Lower lobe of right lung (tissue), 2 donors: ENCODE measurements at regions not wholly inside any gene's neighbourhood (a gene's known extent, or its start where the extent isn't known, plus 50 kb on each side); places are given as distances from the start of the nearest gene placed in this dataset.

Source experiments
- ATAC-seq, 2 donors: fragments of 200-7000 bp; cut with Tn5 transposase; one replicate each; pipeline ENCODE4 v1.9.1; 2020 to 2022; ENCODE audit warnings: mild to moderate bottlenecking in 2 of 2, moderate library complexity in 2 of 2
- DNase-seq: peaks from one replicate; pipeline ENCODE4 v3.0.0-alpha.2; 2020
- H3K27ac ChIP-seq: fragments of 200-600 bp; one replicate; pipeline ENCODE4 v1.8.0; 2022
- H3K27me3 ChIP-seq: fragments of 200-600 bp; one replicate; pipeline ENCODE4 v1.8.0; 2022; ENCODE audit warnings: low read depth
- H3K36me3 ChIP-seq: fragments of 200-600 bp; one replicate; pipeline ENCODE4 v1.8.0; 2022; ENCODE audit warnings: mild to moderate bottlenecking
- H3K4me1 ChIP-seq: fragments of 200-600 bp; one replicate; pipeline ENCODE4 v1.8.0; 2022
- H3K4me3 ChIP-seq: fragments of 200-600 bp; one replicate; pipeline ENCODE4 v1.8.0; 2022; ENCODE audit warnings: mild to moderate bottlenecking
- H3K9me3 ChIP-seq: fragments of 200-600 bp; one replicate; pipeline ENCODE4 v1.8.0; 2022
- CTCF ChIP-seq: fragments of 200-600 bp; IDR thresholded peaks from one replicate; pipeline ENCODE4 v1.8.0; 2022; ENCODE audit warnings: antibody characterized with exemption, mild to moderate bottlenecking
- intact Hi-C: fragments of 100-400 bp; cut with DNase I; formaldehyde crosslinking; loops from one replicate; pipeline ENCODE4 v1.11.0; 2022
- donor health status: DM: no; HTN: yes; CAD: no; lungs with severe emphysema.

GRCh38 chr14:98957211-98958047 is 314.6 kb downstream of the BCL11B start:
- no peaks in the 10 kb centered on the region for H3K36me3 ChIP-seq
- H3K4me3 ChIP-seq, result no peak overlapping the region
- intact Hi-C loops, result no loop called here
- H3K4me1 ChIP-seq, result peaks cover 13% of the 10 kb centered on the region
- no peak overlapping the region for H3K27ac ChIP-seq
- no peaks in the 10 kb centered on the region for H3K9me3 ChIP-seq
- no peak for DNase-seq
- peak; percentile 74 to 79 for ATAC-seq
- H3K27me3 ChIP-seq, result peaks cover 9% of the 10 kb centered on the region
- no peak for TF ChIP-seq CTCF

GRCh38 chr14:98958048-98958631 is 313.9 kb downstream of the BCL11B start:
- Histone ChIP-seq H3K4me3 (no peak overlapping the region), H3K9me3 (no peaks in the 10 kb centered on the region), H3K27ac (no peak overlapping the region), H3K4me1 (peaks cover 10% of the 10 kb centered on the region), H3K27me3 (peaks cover 9% of the 10 kb centered on the region), H3K36me3 (no peaks in the 10 kb centered on the region)
- intact Hi-C loops, result no loop called here
- ATAC-seq, result no peak
- no peak for TF ChIP-seq CTCF
- DNase-seq, result no peak

- intact Hi-C loops, result no loop called here
- no peak for DNase-seq
- Histone ChIP-seq H3K4me3 (no peak overlapping the region), H3K27ac (no peak overlapping the region), H3K36me3 (no peaks in the 10 kb centered on the region), H3K9me3 (no peaks in the 10 kb centered on the region), H3K4me1 (peaks cover 6% of the 10 kb centered on the region), H3K27me3 (peaks cover 9% of the 10 kb centered on the region)
- TF ChIP-seq CTCF, result no peak
- no peak for ATAC-seq
Observed at GRCh38 chr14:98958632-98959031, 313.4 kb downstream of the BCL11B start.

GRCh38 chr14:98959410-98959809 is 312.6 kb downstream of the BCL11B start:
- H3K36me3 ChIP-seq, result no peaks in the 10 kb centered on the region
- peaks cover 6% of the 10 kb centered on the region for H3K4me1 ChIP-seq
- H3K27me3 ChIP-seq, result peaks cover 13% of the 10 kb centered on the region
- intact Hi-C loops, result no loop called here
- no peak for DNase-seq
- no peak overlapping the region for H3K27ac ChIP-seq
- no peak overlapping the region for H3K4me3 ChIP-seq
- H3K9me3 ChIP-seq, result no peaks in the 10 kb centered on the region
- no peak for TF ChIP-seq CTCF
- no peak for ATAC-seq

- Histone ChIP-seq H3K36me3 (no peaks in the 10 kb centered on the region), H3K27me3 (peaks cover 15% of the 10 kb centered on the region), H3K4me3 (no peak overlapping the region), H3K27ac (no peak overlapping the region), H3K9me3 (no peaks in the 10 kb centered on the region), H3K4me1 (peaks cover 6% of the 10 kb centered on the region)
- intact Hi-C loops, result no loop called here
- TF ChIP-seq CTCF, result no peak
- DNase-seq, result no peak
- ATAC-seq, result no peak
Observed at GRCh38 chr14:98959958-98960616, 311.9 kb downstream of the BCL11B start.
